Keratinocyte (primary cell): ENCODE measurements at regions not wholly inside any gene's neighbourhood (a gene's known extent, or its start where the extent isn't known, plus 50 kb on each side); places are given as distances from the start of the nearest gene placed in this dataset.

Source experiments
- CTCF ChIP-seq, 3 experiments: IDR thresholded peaks in 1 of 3; conservative IDR thresholded peaks in 1 of 3; optimal IDR thresholded peaks in 1 of 3; 2 replicates in 2 of 3; 3 replicates in 1 of 3; pipeline versions ENCODE3 to v1.5.1; 2011; ENCODE audit warnings: low read length in 3 of 3, mild to moderate bottlenecking in 3 of 3, moderate library complexity in 2 of 3, control low read depth in 1 of 3, inconsistent platforms in 1 of 3; ENCODE audit not compliant: insufficient read depth in 2 of 3; ENCODE audit errors: extremely low read depth in 1 of 3
- EZH2 ChIP-seq: IDR thresholded peaks from one replicate; pipeline ENCODE4 v1.6.1; 2012; ENCODE audit warnings: inconsistent platforms, mild to moderate bottlenecking, low read length, moderate library complexity

GRCh38 chr19:28964500-28964899 is 248.5 kb downstream of the UQCRFS1 start:
- TF ChIP-seq CTCF (optimal IDR thresholded peaks at IDR 0.05 in 1 of 3, IDR thresholded peaks at IDR 0.05 in 1 of 3, conservative IDR thresholded peaks at IDR 0.05 in 1 of 3; ENCODE audit: extremely low read depth in 1 of 3, insufficient read depth in 2 of 3, low read length in 3 of 3): no peak
- TF ChIP-seq EZH2: no peak
